HL-60 (cell line): ENCODE measurements at regions not wholly inside any gene's neighbourhood (a gene's known extent, or its start where the extent isn't known, plus 50 kb on each side); places are given as distances from the start of the nearest gene placed in this dataset.

Experiments used
- CTCF ChIP-seq: IDR thresholded peaks from one replicate; pipeline ENCODE4 v1.5.1; 2011; ENCODE audit warnings: low read length, control low read depth, inconsistent platforms; ENCODE audit not compliant: insufficient read depth
- GABPA ChIP-seq: IDR thresholded peaks from 2 replicates; pipeline ENCODE4 v1.6.1; 2012; ENCODE audit warnings: low read depth
- POLR2AphosphoS5 ChIP-seq: IDR thresholded peaks from 2 replicates; pipeline ENCODE4 v1.6.1; 2012; ENCODE audit warnings: low read depth
- REST ChIP-seq: IDR thresholded peaks from 2 replicates; pipeline ENCODE4 v1.6.1; 2012; ENCODE audit warnings: low read depth; ENCODE audit not compliant: insufficient replicate concordance
- SPI1 ChIP-seq: IDR thresholded peaks from 2 replicates; pipeline ENCODE4 v1.6.1; 2012; ENCODE audit warnings: low read depth, mild to moderate bottlenecking, borderline replicate concordance

- TF ChIP-seq CTCF (no peak), REST (no peak), POLR2AphosphoS5 (no peak), SPI1 (no peak), GABPA (no peak)
Measured at GRCh38 chr19:29890392-29890791, 51.6 kb upstream of the URI1 start.
